ENCODE measurements at regions not wholly inside any gene's neighbourhood (a gene's known extent, or its start where the extent isn't known, plus 50 kb on each side); places are given as distances from the start of the nearest gene placed in this dataset.
"Not testable (repeated sequence)": the region's sequence is repeated elsewhere in the genome, so short reads cannot be mapped to it uniquely, and the experiment has no call there.

- ATAC-seq, result no peak
Measured at GRCh38 chr1:30450818-30451233, 272.6 kb downstream of the MATN1 start.

DNA sequence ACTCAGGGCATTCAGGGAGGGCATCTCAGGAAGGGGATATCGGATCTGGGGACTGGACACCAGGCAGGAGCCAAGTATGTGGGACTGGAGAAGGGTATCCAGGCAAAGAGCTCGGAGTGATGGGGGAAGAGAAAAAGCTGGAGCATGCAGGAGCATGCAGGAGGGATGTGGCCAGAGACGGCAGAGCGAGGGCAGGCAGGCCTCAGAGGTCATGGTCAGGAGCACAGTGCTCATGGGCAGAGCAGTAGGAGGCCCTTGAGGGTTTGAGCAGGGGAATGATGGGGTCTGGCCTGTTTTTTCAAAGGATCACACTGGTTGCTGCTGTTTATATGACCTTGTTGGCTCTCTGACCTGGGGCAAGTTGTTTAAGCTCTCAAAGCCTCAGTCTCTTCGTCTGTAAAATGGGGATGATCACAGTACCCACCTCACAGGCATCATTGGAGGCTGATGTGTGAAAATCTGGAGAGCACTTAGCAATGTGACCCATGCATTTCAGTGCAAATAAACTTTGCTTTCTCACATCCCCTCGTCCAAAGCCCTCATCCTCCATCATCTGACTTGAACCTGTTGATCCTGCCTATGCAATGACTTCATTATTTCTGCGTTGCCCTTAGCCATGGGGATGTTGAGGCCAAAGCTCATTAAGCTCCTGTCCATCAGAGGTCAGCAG, 273.1 kb downstream of the MATN1 start:
- no peak for ATAC-seq

DNA sequence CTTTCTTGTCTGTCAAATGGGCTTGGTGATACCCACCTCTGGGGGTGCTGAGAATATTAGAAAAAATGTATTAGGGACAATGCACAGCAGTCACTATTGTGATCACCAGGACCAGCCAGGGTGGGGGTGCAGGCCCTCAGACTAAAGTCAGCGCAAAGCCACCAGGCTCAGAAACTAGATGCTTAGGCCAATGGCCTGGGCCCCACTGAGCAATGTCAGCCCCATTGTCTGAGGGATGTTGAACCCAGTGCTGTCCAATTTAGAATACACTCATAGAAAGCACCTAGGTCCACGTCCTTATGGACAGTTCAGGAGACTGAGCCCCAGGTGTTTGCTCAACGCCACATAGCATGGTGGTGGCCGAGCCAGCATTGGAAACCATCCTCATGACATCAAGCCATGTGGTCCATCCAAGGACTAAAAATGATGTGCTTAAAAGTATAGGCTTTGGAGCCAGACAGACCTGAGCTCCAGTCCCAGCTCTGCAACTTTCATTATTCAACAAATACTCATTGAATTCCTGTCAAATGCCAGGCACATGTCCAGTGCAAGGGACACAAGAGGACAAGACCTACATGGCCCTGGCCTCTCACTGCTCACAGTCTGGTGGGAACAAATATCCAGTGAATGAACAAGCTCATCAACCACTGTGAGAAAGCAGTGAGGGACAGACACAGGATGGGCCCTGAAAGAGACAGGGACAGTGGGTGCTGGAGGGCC, 273.8 kb downstream of the MATN1 start:
- ATAC-seq, result peak in 1 of 2 donors; percentile 27

DNA sequence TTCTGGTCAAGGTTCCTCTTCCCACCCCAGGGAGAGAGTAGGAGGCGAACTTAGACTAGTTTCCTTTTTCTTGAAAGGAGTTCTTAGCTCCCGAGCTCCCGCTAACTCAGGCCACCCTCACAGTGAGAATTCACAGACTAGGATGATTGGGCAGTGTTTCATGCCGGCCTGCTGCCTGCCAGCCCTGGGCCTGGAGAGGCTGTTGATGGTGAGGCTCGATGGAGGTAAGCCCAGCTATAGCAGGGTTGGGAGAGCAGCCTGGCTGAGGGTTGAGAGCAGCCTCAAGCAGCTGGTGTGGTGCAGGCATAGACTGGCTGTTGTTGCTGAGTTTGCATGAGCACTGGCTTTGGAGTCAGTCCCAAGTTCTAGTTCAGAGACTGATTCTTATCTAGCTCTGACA, 274.4 kb downstream of the MATN1 start:
- no peak for ATAC-seq

DNA sequence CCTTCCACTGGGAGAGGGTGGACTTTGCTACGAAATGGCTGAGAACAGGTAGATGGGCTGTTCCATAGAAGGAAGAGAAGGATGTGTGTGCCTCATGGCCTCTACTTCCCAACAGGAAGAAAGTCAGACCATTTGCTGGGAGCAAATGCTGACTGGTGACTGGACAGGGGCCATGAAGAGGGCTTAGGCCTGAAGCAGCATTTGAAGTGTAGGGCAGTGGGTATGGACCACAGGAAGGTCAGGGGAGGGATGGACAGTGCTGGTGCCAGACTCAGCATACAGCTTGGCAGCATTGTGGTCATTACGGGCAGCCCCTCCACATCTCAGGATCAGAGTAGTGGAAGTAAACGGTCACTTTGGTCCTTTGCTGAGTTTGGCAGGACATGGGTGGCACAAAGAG, 275.7 kb downstream of the MATN1 start:
- ATAC-seq, result no peak

- ATAC-seq, result no peak
Measured at GRCh38 chr1:30447080-30447479, 276.3 kb downstream of the MATN1 start.

GRCh38 chr1:30446508-30446907, 276.9 kb downstream of the MATN1 start:
- ATAC-seq, result no peak

DNA sequence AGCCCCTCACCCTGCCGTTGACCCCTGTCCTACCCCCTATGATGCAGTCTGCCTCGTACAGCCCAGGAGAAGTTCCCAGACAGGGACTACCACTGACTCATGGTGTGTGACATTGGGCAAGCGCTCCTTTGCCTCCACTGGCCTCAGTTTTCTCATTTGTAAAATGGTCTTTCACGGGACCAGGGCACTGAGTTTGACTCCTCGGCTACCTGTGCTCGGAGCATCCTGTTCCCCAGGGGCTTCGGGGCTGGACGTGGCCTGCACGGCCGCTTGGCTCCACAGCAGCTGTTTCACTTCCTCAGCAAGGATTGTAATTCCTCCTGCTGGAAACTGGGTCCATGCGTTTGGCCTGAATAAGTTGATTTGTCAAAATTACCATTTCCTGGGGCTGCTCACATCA, 277.3 kb downstream of the MATN1 start:
- ATAC-seq, result no peak

- no peak for ATAC-seq
Measured at GRCh38 chr1:30445449-30445848, 277.9 kb downstream of the MATN1 start.

GRCh38 chr1:30444850-30445249, 278.5 kb downstream of the MATN1 start:
- no peak for ATAC-seq

DNA sequence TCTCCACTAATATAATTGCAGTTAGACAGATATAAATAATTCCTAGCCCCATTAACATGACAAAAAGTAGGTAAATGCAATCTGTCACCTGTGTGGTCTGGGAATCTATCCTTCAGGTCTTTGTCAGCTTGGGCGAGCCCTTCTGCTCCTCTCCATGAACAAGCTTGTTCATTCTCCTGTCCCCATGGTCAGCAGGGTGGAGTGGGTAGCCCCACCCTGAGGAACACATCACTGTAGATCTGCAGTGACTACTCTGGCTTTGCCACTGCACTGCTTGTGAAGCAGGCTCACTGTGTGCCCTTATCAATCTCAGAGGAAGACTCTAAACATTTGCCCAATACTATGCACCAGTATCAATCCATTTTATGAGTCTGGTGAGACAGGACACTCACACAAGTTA, 279.0 kb downstream of the MATN1 start:
- ATAC-seq, result no peak

DNA sequence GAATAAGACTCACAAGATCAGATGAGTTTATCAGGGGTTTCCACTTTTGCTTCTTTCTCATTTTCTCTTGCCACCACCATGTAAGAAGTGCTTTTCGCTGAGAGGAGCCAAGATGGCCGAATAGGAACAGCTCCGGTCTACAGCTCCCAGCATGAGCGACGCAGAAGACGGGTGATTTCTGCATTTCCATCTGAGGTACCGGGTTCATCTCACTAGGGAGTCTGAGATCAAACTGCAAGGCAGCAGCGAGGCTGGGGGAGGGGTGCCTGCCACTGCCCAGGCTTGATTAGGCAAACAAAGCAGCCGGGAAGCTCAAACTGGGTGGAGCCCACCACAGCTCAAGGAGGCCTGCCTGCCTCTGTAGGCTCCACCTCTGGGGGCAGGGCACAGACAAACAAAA, 285.1 kb downstream of the MATN1 start:
- ATAC-seq, result not testable (repeated sequence)

DNA sequence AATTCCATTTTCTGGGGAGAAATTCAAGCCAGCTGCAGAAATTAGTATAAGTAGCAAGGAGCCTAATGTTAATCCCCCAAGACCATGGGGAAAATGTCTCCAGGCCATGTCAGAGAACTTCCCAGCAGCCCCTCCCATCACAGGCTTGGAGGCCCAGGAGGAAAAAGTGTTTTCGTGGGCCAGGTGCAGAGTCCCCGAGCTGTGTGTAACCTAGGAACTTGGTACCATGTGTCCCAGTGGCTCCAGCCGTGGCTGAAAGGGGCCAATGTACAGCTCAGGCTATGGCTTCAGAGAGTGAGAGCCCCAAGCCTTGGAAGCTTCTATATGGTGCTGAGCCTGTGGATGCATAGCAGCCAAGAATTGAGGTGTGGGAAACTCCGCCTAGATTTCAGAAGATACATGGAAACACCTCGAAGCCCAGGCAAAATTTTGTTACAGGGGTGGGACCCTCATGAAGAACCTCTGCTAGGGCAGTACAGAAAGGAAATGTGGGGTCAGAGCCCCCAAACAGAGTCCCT, 286.3 kb downstream of the MATN1 start:
- ATAC-seq, result no peak

- ATAC-seq, result no peak
Measured at GRCh38 chr1:30427545-30427944, 295.8 kb downstream of the MATN1 start.

DNA sequence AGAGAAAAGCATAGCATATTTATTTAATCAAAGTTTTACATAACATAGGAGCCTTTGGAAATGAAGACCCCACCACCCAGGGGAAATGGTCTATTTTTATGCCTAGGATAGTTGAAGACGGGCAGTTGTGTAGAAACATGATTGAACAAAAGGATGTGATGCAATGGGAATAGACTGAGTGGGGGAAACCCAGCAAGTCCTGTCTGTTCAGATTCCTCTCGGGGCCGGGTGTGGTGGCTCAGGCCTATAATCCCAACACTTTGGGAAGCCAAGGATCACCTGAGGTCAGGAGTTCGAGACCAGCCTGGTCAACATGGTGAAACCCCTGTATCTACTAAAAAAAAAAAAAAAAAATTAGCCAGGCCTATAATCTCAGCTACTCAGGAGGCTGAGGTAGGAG, 298.3 kb downstream of the MATN1 start:
- ATAC-seq, result no peak

- ATAC-seq, result no peak
Measured at GRCh38 chr1:30423570-30423969, 299.8 kb downstream of the MATN1 start.

- no peak for ATAC-seq
Measured at GRCh38 chr1:30422251-30422650, 301.1 kb downstream of the MATN1 start.

DNA sequence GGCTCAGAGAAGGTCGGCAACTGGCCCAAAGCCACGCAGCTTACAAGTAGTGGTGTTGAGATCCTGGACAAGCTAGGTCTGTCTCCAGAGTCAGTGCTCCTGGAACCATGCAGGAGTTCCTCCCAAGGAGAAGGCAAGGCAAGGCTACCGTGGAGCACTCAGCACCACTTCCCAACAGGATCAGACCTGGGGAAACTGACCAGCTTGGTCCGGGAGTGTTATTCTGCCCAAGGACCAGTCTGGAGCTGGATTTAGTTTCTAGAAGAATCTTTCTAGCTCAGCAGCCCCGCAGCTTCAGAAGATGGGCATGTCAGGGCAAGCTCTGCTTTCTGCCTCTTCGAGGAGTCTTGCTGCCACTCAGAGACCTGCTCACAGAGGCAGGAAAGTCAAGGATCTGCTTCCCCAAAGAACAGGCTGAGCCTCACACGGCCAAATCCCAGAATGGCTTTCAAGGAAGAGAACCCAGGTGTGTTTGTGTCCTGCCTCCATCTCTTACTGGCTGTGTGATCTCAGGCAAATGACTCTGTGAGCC, 302.8 kb downstream of the MATN1 start:
- ATAC-seq, result no peak

GRCh38 chr1:30419831-30420230, 303.6 kb downstream of the MATN1 start:
- ATAC-seq, result no peak

DNA sequence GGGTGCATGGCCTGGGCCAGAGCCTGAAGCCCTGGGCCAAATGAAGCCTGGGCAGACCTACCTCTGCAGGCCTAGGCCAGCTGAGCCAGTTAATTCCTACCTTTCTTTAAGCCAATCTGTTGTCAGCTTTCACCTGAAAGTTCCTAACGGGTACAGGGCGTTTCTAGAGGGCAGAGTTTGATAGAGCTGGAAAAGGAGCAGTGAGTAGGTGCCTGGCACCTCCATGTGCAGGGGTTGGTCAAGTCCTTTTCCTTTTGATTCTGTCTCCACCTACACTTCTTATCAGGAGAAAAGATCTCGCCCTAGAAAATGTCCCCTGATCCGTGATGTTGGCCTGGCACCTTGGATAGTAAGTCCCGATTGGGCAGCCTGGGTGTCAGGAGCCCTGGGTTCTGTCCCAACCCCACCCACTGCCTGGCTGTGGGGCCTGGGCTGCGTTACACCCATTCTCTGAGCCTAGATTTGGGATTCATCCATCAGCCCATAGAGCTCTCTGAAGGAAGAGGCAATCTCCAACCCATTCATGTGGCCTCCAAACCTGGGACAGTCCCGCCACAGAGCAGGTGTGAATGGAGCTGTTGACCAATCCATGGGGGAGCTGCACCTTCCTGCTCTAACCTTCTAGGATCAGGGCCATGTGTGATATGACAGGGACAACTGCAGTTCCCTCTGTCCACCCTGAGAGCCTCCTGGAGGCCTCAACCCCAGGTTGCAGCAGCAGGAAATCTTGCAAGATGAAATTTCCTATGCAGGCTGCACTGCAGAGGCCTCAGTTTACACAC, 304.3 kb downstream of the MATN1 start:
- ATAC-seq, result no peak

DNA sequence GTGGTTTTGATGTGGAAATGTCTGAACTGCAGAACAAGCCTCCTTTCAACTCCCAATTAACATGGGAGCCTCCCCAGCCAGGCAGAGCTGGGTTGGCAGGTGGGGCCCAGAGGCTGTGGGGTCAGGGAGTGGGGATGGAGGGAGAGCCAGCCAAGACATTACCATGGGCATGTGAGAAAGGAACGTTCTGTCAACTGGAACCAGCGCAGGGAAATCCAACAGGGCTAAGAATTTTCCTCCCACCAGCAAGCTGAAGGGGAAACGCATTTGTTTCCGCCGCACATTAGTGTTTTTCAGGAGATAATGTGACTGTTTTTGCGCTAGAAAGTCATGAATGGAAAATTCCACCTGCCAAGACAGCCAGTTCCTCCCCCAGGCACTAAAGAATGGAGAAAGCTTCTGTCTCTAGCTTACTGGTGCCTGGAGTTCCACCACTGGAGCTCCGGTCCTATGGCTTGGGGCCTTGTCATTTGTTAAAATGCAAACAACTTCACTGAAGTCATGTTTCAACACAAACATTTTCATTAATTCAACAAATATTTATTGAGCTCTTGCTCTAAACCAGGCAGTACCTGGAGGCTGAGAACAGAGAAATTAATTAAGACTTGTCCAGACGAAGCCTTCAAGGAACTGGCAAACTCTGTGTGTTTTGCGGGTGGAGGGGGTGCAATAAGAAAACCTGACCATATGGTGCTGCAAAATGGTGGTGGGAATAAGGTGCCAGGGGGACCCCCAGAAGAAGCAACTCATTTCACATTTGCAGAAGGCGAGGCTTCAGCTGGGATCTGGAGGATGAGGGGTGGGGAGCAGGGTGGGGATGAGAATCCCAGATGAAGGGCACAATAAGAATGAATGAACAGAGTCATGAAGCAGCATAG, 305.1 kb downstream of the MATN1 start:
- ATAC-seq, result no peak

DNA sequence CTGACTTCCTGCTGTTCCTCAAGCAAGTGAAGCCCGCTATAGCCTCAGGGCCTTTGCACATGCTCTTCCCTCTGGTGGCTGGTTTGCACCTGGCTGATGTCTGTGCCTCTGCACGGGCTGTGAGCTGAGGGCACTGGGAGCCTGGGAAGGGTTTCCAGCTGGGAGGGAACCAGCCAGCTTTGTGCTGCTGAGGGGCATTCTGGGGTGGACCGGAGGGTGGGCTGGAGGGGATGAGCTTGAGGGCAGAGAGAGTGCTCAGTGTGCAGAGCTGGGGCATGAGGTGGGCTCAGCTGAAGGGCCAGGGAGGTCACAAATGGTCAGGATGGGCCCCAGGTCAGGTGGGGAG, 305.7 kb downstream of the MATN1 start:
- no peak for ATAC-seq

Measured in activated CD4-positive, CD25-positive, alpha-beta regulatory T cell treated with anti-CD3 and anti-CD28 coated beads, Interleukin-2, amount 50 U/mL, for 24 hours (primary cell).